SU-DHL-6 (cell line): ENCODE measurements at regions not wholly inside any gene's neighbourhood (a gene's known extent, or its start where the extent isn't known, plus 50 kb on each side); places are given as distances from the start of the nearest gene placed in this dataset.

Source experiments
- CTCF ChIP-seq: fragments of 200-600 bp; sonication (generic); IDR thresholded peaks from one replicate; pipeline ENCODE4 v1.5.1; 2017; ENCODE audit warnings: antibody characterized with exemption, mild to moderate bottlenecking, low read length, moderate library complexity; ENCODE audit not compliant: insufficient read depth, poor library complexity, severe bottlenecking
- EZH2phosphoT487 ChIP-seq: fragments of 200-600 bp; sonication (generic), shearing (Covaris generic); conservative IDR thresholded peaks from 2 replicates; pipeline ENCODE4 v1.6.1; 2018; ENCODE audit warnings: mild to moderate bottlenecking, antibody characterized with exemption, low read length, moderate library complexity, mixed read lengths

- TF ChIP-seq CTCF: no peak
- TF ChIP-seq EZH2phosphoT487: no peak
Measured at GRCh38 chr9:3768286-3768685, 242.5 kb upstream of the RFX3 start.
